ENCODE measurements at regions not wholly inside any gene's neighbourhood (a gene's known extent, or its start where the extent isn't known, plus 50 kb on each side); places are given as distances from the start of the nearest gene placed in this dataset.

GRCh38 chr3:177724020-177724638 is 526.8 kb upstream of the TBL1XR1 start:
- DNase-seq, result no peak

- DNase-seq, result no peak
Measured at GRCh38 chr3:177725165-177725564, 527.9 kb upstream of the TBL1XR1 start.

DNA sequence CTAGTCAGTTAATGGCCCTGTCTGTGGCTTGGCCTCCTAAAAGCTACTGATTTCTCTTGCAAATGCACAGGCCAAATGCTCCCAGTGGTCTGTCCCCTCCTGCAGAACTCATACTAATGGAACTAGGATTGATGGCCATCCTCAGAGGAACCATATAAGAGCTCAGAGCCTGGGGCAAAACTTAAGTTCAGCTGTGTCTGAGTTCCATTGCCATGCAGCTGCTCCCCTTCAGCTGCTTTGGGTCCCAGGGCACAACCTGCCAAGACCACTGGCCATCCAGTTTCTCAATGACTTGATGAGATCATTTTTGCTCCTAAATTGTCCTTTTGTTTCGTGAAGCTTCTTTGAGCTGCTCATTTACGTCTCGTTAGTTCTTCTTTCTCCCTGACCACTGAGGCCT is 529.5 kb upstream of the TBL1XR1 start:
- DNase-seq, result no peak

DNA sequence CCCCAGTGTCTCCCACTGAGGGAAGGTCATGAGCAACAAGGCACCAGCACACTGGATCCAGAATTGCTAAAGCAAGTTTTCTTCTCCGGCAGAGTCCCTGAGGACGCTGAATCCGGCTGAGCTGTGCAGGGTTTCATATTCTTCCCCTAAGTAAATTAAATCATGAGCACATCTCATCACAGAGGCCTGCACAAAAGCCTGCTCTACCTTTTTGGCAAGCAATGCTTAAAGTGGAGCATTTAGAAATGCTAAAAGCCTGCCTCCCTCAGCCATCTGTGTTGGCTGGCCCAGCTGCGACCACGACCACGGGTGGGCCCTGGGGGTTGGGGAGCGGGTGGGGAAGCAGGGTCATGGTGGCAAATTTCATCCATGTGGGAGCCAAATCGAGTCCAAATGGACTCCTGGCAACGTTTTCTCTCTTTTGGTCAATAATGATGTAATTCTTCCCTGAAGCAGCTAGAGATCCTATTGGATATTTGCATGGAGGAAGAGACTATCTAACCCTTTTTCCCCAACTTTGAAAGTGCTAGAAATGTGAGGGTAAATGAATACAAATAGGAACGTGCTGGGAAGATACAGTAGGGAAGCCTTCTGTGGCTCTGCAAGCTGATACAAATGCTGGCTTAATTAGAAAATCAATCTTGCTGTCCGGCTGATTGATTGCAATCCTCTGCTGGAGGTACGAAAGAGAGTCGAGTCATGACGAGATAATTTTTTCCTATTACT is 532.8 kb upstream of the TBL1XR1 start:
- no peak for DNase-seq

DNA sequence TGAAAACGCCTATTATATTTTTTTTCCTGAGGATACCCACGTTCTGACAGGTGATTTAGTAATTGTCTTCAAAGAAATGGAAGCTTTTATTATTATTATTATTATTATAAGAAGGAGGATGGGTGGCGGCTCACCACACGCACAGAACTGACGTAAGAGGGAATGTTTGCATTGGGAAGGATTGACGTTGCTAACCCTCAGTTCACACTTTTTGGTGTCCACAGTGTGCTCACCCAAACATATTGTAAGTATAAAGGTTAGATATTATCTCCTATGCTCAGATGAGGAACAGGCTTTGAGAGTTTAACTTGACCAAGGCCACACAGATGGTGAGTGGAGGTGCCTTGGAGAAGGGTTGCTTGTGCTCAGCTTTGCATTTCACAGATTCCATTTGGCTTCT is 533.5 kb upstream of the TBL1XR1 start:
- DNase-seq, result no peak

- DNase-seq, result no peak
Measured at GRCh38 chr3:177731644-177732268, 534.5 kb upstream of the TBL1XR1 start.

GRCh38 chr3:177733233-177733632 is 536.0 kb upstream of the TBL1XR1 start:
- DNase-seq, result no peak

DNA sequence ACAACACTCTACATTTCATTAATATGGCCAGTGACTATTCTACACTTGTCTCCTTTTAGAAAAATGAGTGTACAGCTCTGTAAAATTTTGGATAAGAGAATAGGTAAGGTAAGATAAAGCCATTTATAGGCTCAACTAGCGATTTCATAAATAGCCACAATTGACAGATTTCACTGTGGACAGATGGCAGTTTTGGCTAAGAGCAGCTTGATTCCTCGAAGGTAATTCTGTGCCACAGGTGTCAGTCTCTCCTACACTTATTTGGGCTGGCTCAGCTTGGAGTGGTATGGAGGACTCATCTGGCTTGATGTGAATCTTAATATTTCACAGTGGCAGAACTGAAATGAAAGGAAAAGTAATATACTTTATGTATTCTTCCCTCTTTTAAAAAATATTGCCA is 536.7 kb upstream of the TBL1XR1 start:
- no peak for DNase-seq

- no peak for DNase-seq
Measured at GRCh38 chr3:177735431-177735830, 538.1 kb upstream of the TBL1XR1 start.

DNA sequence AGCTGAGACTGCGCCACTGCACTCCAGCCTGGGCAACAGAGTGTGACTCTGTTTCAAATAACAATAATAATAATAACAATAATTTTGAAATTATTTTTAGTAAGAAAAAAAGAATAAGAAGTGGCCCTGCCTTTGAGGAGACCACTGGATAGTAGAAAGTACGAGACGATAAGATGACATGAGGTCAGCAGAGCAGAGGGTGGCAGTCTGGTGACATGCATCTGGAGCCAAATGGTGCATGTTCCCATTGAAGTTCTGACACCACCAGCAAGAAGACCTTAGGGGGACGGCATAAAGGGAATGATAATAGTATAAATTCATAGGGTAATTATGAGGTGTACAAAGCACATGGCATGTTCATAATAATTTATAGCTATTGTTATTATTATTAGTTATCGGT is 542.2 kb upstream of the TBL1XR1 start:
- DNase-seq, result no peak

DNA sequence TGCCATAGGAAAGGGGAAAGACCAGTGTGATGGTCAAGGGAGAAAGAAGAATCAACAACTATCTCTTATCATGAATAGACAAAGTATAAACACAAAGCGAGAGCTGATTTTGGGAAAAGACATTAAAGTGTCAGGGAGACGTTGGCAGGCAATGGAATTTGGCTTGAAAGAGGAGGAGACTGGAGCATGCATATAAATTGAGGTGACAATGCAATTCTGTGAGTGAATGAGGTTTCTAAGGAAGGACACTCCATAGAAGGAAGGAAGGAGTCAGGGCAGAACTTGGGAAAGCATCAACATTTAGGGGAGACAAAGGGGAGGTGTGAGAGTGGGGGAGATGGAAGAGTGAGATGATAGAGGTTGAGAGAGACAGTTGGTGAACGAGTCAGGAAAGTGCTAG is 543.0 kb upstream of the TBL1XR1 start:
- no peak for DNase-seq

- DNase-seq, result no peak
Measured at GRCh38 chr3:177742273-177742672, 545.0 kb upstream of the TBL1XR1 start.

DNA sequence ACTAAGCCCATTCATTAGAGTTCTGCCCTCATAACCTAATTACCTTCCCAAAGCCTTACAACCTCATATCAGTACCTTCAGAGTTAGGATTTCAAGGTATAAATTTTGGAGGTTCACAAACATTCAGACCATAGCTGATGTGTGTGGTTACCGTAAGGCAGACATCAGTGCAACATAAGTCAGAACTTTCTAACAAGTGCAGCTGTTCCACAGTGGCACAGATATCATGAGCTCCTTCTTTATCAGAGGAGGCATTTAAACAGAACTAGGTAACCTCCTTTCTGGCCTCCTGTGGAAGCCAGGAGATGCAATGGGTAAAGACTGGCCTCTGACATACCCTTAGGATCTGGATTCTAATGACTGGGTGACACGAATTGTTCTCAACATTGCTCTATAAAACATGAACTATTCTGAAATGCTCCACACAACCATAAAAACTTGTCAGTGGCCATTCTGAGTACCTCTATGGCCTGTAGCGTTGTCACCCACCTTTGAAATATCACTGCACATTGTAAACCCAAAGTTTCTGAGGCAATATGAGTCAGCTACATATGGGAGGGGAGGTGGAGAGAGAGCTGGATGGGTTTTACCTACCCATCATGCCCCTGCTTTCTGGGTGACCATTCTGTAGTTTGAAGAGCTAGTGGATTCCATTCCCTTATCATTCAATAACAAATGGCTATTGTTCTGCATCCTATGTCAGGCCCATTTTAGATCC is 546.0 kb upstream of the TBL1XR1 start:
- DNase-seq, result no peak

DNA sequence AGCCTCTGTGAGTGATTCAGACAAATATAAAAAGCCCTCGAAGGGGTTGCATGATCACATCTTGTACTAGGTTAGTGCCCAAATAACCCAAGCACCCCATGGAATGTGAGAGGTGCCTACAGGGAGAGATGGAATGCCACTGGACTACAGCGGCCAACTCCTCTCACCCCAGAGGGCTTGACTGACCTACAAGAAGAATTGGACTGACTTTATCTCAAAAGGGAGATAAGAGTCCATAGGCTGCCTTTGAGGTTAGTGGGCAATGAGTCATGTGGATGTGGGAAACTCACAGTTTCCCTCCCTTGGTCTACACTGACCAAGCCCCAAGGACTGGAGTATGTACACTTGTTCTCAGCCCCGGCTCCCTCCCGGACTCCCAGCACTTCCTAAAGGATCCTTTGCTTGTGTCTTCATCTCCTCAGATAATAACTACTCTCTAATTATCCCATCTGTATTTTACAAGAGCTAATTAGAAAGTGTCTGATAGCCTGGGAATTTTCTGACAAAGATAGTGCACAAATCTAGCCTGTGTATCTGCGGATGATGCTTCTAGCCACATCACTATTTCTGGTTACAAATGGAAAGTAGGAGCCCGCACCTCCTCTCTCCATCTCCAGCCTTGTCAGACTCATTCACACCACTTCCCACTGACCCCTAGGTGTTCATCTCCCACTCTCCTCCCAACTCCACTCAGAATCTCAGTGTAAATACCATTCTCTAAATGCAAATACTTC is 547.8 kb upstream of the TBL1XR1 start:
- DNase-seq, result no peak

DNA sequence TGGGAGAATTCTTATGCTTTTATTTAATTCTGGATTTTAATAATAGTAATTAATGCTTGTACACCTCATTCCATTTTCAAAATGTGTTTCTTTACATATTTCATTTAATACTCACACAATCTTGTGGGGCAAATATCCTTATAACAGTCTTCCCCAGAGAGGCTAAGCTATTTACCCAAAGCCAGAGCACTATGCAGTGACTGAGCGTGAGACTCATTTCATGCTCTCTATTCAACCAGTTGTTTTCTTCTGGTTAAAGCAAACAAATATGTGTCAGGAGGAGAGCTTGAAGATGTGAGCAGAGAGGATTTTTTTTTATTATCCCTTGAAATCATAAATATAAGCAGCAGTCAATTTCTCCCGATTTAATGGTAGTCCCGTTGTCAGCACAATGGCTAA is 548.3 kb upstream of the TBL1XR1 start:
- DNase-seq, result no peak

DNA sequence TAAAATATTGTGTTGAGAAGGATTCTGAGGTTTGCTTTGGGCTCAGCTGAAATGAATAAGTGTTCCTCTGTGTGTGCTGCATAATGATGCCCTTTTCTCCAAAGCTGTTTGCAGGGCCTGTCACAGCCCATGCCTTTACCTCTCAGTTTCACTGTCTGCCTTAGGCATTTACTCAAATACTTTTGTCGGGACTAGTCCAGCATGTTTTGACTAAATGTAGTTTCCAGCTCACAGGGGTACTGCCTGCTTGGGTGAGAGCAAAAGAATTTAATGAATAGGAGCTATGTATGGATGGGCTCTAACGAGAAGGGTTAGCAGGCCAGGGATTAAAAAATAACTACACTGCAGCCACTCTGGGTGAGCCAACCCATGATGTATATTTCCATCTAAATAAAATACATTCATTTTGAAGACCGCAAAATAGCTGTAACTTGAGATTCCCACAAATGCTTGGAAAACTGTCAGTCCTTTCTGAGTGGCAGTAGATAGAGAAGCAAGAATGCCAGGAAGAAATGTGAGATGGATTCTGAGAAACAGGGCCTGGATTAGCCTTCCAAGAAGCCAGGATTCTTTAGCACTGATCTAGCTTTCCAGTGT is 549.2 kb upstream of the TBL1XR1 start:
- DNase-seq, result no peak

DNA sequence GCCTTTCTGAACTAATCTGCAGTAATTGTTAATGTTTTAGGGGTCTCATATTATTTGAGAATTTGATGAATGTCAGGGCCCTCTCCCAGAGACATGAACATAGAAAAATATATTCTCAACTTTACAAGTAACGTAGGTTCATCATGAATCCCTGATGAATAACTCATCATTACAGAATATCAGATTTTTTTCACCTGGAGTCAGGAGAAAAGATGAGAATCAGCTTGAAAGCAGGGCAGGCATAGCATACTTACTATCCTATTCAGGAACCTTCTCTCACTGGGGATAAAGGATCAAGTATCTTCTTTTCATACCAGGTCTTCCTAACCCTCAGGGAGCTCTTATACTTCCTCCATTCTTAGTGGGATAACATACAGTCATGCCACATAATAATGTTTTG is 552.6 kb upstream of the TBL1XR1 start:
- DNase-seq, result no peak

DNA sequence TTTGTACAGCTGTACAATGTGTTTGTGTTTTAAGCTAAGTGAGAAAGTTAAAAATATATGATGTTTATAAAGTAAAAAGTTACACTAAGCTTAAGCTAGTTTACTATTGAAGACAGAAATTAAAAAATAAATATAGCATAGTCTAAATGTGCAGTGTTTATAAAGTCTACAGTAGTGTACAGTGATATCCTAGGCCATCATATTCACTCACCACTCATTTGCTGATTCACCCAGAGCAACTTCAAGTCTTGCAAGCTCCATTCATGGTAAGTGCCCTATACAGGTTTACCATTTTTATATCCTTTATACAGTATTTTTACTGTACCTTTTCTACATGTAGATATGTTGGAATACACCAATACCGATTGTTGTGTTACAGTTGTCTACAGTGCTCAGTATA is 553.2 kb upstream of the TBL1XR1 start:
- DNase-seq, result no peak

DNA sequence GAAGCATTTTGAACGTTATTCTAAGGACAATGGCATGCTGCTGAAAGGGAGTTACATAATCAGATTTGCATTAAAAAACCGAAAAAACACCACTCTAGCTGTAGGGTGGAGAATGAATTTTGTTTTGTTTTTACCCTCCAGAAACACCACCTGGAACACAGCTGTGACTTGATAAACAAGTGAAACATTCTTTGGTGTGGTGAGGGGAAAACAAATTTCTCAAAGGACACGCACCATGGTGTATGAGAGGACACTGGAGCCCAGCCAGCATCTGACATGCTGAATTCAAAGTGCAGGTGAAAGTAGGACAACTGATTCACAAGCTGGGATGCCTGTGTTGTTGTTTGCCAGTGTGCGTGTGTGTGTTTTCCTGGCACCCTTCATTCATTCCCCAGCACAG is 554.5 kb upstream of the TBL1XR1 start:
- DNase-seq, result no peak

- DNase-seq, result no peak
Measured at GRCh38 chr3:177752831-177753230, 555.5 kb upstream of the TBL1XR1 start.

- DNase-seq, result no peak
Measured at GRCh38 chr3:177753451-177754155, 556.3 kb upstream of the TBL1XR1 start.

GRCh38 chr3:177754508-177754921 is 557.2 kb upstream of the TBL1XR1 start:
- DNase-seq, result no peak

Data from activated T-cell treated with anti-CD3 and anti-CD28 coated beads, Interleukin-2, amount 50 U/mL, for 48 hours (primary cell).